Spleen (tissue), 7 donors: ENCODE measurements at regions not wholly inside any gene's neighbourhood (a gene's known extent, or its start where the extent isn't known, plus 50 kb on each side); places are given as distances from the start of the nearest gene placed in this dataset.

Experiments used
- POLR2A ChIP-seq, 3 donors: fragments of 450-650 bp; IDR thresholded peaks; one replicate each; pipeline ENCODE4 v1.5.1; 2017; ENCODE audit warnings: antibody characterized with exemption in 3 of 3, mild to moderate bottlenecking in 1 of 3
- POLR2AphosphoS5 ChIP-seq, 3 donors: sonication (generic); formaldehyde crosslinking; IDR thresholded peaks; one replicate each; pipeline ENCODE4 v1.5.1; 2017; ENCODE audit warnings: antibody characterized with exemption in 3 of 3
- TF ChIP-seq, protein P1 (sequence below), 11 experiments: fragments of 200-600 bp in 7 of 11; fragments of 450-650 bp in 4 of 11; sonication (generic) in 4 of 11; IDR thresholded peaks in 8 of 11; conservative IDR thresholded peaks in 3 of 11; 1 replicate in 7 of 11; 2 replicates in 4 of 11; pipeline versions ENCODE4 v1.4.0 to v1.8.0; 2016 to 2021; ENCODE audit warnings: antibody characterized with exemption in 11 of 11, inconsistent platforms in 4 of 11, mild to moderate bottlenecking in 1 of 11
- donor health status: DM: no; HTN: no; CAD: no; lungs with moderate emphysema.
- donor health status: DM: no; HTN: no; CAD: no.
- donor health status: DM: no; HTN: no; CAD: no.

DNA sequence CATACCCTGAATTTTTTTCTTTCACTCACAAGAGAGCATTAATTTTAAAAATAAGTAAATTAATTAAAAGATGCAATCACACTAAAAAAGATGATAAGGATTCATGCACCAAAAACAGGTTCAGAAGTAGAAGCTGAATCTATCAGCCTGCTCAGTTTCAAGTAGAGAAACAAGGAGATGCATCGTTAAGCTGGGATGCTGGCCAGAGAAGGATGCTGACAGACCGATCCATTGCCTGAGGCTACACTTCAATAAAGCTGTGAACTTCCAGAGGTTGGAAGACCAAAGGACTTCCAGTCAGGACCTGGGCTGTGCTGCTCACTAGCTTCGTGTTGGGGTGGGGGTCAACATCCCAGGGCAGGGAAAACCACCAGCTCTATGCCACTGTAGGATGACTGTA is 457.7 kb downstream of the EFNA5 start:
- TF ChIP-seq, protein P1, sequence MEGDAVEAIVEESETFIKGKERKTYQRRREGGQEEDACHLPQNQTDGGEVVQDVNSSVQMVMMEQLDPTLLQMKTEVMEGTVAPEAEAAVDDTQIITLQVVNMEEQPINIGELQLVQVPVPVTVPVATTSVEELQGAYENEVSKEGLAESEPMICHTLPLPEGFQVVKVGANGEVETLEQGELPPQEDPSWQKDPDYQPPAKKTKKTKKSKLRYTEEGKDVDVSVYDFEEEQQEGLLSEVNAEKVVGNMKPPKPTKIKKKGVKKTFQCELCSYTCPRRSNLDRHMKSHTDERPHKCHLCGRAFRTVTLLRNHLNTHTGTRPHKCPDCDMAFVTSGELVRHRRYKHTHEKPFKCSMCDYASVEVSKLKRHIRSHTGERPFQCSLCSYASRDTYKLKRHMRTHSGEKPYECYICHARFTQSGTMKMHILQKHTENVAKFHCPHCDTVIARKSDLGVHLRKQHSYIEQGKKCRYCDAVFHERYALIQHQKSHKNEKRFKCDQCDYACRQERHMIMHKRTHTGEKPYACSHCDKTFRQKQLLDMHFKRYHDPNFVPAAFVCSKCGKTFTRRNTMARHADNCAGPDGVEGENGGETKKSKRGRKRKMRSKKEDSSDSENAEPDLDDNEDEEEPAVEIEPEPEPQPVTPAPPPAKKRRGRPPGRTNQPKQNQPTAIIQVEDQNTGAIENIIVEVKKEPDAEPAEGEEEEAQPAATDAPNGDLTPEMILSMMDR (IDR thresholded peaks at IDR 0.05 in 8 of 11, conservative IDR thresholded peaks at IDR 0.05 in 3 of 11): no peak
- TF ChIP-seq POLR2A (IDR thresholded peaks at IDR 0.05): no peak
- no peak for TF ChIP-seq POLR2AphosphoS5 (IDR thresholded peaks at IDR 0.05)
